ENCODE measurements at regions not wholly inside any gene's neighbourhood (a gene's known extent, or its start where the extent isn't known, plus 50 kb on each side); places are given as distances from the start of the nearest gene placed in this dataset.

- TF ChIP-seq POLR2A (IDR thresholded peaks at IDR 0.05; ENCODE audit: low read depth, low read length) = no peak
- no peak for TF ChIP-seq POLR2AphosphoS5 (IDR thresholded peaks at IDR 0.05; ENCODE audit: low read depth, low read length)
Observed at GRCh38 chr20:48278961-48279481, 493.7 kb upstream of the SULF2 start.
